GM12875 (cell line): ENCODE measurements at regions not wholly inside any gene's neighbourhood (a gene's known extent, or its start where the extent isn't known, plus 50 kb on each side); places are given as distances from the start of the nearest gene placed in this dataset.

Experiments
- H3K4me3 ChIP-seq: one replicate; pipeline ENCODE4 v1.5.1; 2011; ENCODE audit warnings: low read depth, low read length, control low read depth
- TF ChIP-seq, protein P1 (sequence below): IDR thresholded peaks from 2 replicates; pipeline ENCODE4 v1.5.1; 2011; ENCODE audit warnings: low read depth, mild to moderate bottlenecking, control low read depth, inconsistent platforms, low read length, moderate library complexity, borderline replicate concordance; ENCODE audit not compliant: insufficient read depth

- no peak overlapping the region for H3K4me3 ChIP-seq
- TF ChIP-seq, protein P1, sequence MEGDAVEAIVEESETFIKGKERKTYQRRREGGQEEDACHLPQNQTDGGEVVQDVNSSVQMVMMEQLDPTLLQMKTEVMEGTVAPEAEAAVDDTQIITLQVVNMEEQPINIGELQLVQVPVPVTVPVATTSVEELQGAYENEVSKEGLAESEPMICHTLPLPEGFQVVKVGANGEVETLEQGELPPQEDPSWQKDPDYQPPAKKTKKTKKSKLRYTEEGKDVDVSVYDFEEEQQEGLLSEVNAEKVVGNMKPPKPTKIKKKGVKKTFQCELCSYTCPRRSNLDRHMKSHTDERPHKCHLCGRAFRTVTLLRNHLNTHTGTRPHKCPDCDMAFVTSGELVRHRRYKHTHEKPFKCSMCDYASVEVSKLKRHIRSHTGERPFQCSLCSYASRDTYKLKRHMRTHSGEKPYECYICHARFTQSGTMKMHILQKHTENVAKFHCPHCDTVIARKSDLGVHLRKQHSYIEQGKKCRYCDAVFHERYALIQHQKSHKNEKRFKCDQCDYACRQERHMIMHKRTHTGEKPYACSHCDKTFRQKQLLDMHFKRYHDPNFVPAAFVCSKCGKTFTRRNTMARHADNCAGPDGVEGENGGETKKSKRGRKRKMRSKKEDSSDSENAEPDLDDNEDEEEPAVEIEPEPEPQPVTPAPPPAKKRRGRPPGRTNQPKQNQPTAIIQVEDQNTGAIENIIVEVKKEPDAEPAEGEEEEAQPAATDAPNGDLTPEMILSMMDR: no peak
These were observed 146.5 kb downstream of the SYK start for GRCh38 chr9:90948156-90948555.

DNA sequence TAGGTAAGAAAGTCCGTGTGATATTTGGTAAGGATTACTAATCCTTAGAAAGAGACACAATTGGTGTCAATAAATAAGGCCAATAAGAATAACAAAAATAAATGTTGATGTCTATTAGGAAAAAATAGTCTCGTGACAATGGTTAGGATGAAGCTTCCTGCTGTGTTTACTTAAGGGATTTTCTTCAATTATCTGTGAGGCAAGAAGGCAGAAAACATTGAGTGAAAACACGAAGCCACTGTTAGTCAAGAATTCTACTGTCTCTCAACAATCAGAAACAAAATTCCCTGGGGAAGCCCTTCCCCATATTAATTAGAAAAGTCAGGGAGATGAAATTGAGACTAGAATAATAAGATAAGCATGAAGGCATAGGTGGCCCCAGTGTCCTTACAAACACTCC is 149.0 kb downstream of the SYK start:
- H3K4me3 ChIP-seq: no peak overlapping the region
- TF ChIP-seq, protein P1: no peak

DNA sequence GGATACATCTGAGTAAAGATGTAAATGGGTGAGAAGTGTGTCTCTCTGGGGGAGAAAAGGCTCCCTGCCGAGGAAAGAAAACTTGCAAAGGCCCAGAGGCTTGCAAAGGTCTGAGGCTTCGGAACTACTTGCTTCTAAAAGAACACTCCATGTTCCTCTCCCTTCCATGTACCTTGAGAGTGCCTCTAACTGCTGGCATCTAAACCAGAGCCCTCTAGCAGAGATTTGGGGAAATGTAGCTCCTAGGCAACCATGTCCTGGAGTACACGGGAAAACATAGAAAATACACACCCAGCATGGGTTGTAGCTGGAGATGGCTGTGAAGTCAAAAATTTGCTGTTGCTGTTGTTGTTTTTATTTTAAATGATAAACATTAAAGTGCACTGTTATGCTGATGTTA is 151.6 kb downstream of the SYK start:
- TF ChIP-seq, protein P1: no peak
- no peak overlapping the region for H3K4me3 ChIP-seq

DNA sequence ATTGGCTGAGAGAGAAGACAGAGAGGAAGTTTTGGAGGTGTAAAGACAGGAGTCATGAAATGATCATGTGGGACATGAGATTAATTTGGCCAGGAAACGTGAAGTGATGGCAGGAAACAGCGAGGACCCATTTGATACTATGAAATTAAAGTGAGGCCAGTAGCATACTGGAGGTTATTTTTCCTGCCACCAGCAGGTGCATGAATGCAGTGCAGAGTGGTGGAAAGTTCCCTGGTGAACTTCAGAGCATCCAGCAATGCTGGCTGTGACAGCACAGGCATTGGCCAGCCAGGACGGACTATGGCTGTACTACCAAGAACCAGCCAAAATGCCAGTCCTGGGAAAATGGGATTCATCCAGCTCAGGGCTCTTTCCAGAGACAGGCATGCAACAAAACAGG is 152.2 kb downstream of the SYK start:
- no peak overlapping the region for H3K4me3 ChIP-seq
- TF ChIP-seq, protein P1: no peak

- TF ChIP-seq, protein P1: no peak
- H3K4me3 ChIP-seq: no peak overlapping the region
These were observed 154.6 kb downstream of the SYK start for GRCh38 chr9:90956026-90956810.

- TF ChIP-seq, protein P1: no peak
- no peak overlapping the region for H3K4me3 ChIP-seq
These were observed 156.7 kb downstream of the SYK start for GRCh38 chr9:90958328-90958727.

DNA sequence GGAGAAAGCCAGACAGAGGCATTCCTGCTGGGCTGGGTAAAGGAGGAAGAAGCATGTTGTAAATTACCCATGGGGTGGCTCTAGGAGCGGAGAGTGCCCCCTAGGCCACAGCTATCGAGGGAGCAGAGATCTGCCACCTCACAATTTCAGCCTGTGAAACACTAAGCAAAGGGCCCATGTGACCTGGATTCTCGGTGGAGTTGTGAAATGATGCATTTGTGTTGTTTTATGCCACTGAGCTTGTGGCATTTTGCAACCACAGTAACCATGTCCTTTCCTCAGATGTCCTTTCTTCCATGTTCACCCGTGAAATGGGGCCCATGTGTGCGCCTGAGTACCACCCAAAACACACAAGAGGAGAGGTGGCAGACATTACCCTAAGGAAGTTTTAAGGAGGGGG is 159.3 kb downstream of the SYK start:
- H3K4me3 ChIP-seq: no peak overlapping the region
- TF ChIP-seq, protein P1: no peak
